T-helper 1 cell treated with Interleukin-12 subunit alpha and Interleukin-12 subunit beta and Interleukin-4 antibody, amounts not matched to agents 30 ng/mL and 1 ng/mL, for 36 hours (primary cell): ENCODE measurements at regions not wholly inside any gene's neighbourhood (a gene's known extent, or its start where the extent isn't known, plus 50 kb on each side); places are given as distances from the start of the nearest gene placed in this dataset.

Experiments used
- intact Hi-C: fragments of 100-400 bp; cut with micrococcal nuclease; formaldehyde crosslinking; loops from one replicate; pipeline ENCODE4 v1.15.1; 2024

GRCh38 chr15:53462651-53463050 lies 296.8 kb downstream of the WDR72 start:
- intact Hi-C loops: no loop called here

GRCh38 chr15:53461677-53462076 lies 297.8 kb downstream of the WDR72 start:
- intact Hi-C loops: no loop called here

- intact Hi-C loops: no loop called here
Observed at GRCh38 chr15:53458736-53459135, 300.7 kb downstream of the WDR72 start.

GRCh38 chr15:53457479-53457878 lies 302.0 kb downstream of the WDR72 start:
- intact Hi-C loops: no loop called here

- intact Hi-C loops: no loop called here
Observed at GRCh38 chr15:53454843-53455721, 304.4 kb downstream of the WDR72 start.

- intact Hi-C loops: no loop called here
Observed at GRCh38 chr15:53454535-53454842, 305.0 kb downstream of the WDR72 start.

GRCh38 chr15:53453253-53454105 lies 306.0 kb downstream of the WDR72 start:
- intact Hi-C loops: no loop called here

- intact Hi-C loops: no loop called here
Observed at GRCh38 chr15:53448232-53449015, 311.0 kb downstream of the WDR72 start.

GRCh38 chr15:53447742-53448141 lies 311.7 kb downstream of the WDR72 start:
- intact Hi-C loops: no loop called here

GRCh38 chr15:53447053-53447574 lies 312.3 kb downstream of the WDR72 start:
- intact Hi-C loops: no loop called here

- intact Hi-C loops: no loop called here
Observed at GRCh38 chr15:53446376-53446775, 313.1 kb downstream of the WDR72 start.

GRCh38 chr15:53445531-53445930 lies 313.9 kb downstream of the WDR72 start:
- intact Hi-C loops: no loop called here

GRCh38 chr15:53437985-53438841 lies 321.2 kb downstream of the WDR72 start:
- intact Hi-C loops: no loop called here

- intact Hi-C loops: no loop called here
Observed at GRCh38 chr15:53437366-53437765, 322.1 kb downstream of the WDR72 start.

- intact Hi-C loops: no loop called here
Observed at GRCh38 chr15:53434174-53434678, 325.2 kb downstream of the WDR72 start.

GRCh38 chr15:53416219-53416940 lies 343.1 kb downstream of the WDR72 start:
- intact Hi-C loops: no loop called here

GRCh38 chr15:53414167-53414566 lies 345.3 kb downstream of the WDR72 start:
- intact Hi-C loops: no loop called here

- intact Hi-C loops: no loop called here
Observed at GRCh38 chr15:53412542-53412941, 346.9 kb downstream of the WDR72 start.

- intact Hi-C loops: no loop called here
Observed at GRCh38 chr15:53404930-53405493, 354.5 kb downstream of the WDR72 start.
